ENCODE measurements at regions not wholly inside any gene's neighbourhood (a gene's known extent, or its start where the extent isn't known, plus 50 kb on each side); places are given as distances from the start of the nearest gene placed in this dataset.

GRCh38 chr20:19807946-19808330 is 49.9 kb downstream of the RIN2 start:
- no peak for DNase-seq

DNA sequence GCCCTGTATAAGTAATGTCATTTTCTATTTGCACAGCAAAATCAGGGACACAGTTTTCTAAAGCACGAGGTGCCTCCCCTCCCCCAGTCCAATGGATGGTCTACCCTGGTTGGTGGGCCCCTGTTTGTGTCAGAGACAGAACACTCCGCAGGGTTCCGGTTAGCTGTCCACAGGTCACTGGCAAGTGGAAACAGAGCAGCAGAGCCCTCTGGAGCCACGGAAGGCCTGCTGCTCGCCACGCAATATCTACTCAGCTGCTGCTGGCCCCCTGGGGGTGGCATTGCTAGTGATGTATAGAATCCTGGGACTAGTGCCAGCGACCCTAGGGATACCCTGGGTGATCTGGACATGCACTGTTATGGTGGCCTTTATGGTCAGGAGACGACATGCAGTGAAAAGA is 50.4 kb downstream of the RIN2 start:
- no peak for DNase-seq

DNA sequence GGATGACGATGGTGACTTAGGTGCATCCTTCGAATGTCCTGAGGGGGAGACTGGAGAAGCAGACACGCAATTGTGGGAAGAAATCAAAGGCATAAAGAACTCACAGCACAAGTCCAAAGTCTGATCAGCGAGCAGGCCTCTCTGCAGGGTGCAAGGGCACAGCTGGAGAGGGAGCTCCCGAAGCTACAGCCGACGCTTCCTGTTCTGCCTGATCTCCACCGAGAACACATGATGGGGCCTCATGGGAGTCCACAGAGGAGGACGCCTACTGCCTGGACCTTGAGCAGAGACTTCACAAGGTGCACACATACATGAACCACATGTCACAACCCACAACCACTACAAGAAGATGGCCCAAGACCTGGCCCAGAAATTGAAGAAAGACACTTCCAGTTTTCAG is 51.4 kb downstream of the RIN2 start:
- no peak for DNase-seq

- no peak for DNase-seq
Observed at GRCh38 chr20:19811231-19811630, 53.2 kb downstream of the RIN2 start.

DNA sequence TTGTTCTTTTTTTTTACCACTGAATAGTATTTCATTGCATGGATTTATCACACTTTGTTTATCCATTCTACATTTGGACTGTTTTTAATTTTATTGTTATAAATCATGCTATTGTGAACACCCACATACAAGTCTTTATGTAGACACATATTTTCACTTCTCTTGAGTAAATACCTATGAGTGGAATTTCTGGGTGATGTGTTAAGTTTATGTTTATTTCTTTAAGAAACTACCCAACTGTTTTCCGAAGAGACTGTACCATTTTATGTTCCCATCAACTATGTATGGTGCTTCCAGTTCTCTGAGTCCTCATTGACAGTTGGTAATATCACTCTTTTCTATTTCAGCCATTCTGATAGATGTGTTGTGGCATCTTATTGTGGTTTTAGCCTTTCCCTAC is 54.0 kb downstream of the RIN2 start:
- no peak for DNase-seq

DNA sequence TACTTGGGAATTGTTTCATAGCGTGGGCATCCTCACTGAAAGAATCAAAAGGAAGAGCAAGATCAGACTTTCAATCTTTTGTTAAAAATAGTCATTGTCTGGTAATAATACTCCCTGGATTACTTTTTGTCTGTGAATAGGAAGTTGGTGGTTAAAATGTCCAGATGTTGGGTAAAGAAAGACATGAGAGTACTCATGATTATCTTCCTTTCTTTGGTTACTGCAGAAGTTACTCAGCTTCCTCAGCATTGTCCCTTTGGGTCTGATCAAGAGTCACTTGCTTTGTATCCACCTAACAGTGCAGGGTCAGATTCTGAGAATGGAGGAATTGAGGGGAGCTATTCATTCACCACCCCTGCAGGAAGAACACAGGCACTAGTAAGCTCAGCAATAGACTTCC is 54.6 kb downstream of the RIN2 start:
- no peak for DNase-seq

DNA sequence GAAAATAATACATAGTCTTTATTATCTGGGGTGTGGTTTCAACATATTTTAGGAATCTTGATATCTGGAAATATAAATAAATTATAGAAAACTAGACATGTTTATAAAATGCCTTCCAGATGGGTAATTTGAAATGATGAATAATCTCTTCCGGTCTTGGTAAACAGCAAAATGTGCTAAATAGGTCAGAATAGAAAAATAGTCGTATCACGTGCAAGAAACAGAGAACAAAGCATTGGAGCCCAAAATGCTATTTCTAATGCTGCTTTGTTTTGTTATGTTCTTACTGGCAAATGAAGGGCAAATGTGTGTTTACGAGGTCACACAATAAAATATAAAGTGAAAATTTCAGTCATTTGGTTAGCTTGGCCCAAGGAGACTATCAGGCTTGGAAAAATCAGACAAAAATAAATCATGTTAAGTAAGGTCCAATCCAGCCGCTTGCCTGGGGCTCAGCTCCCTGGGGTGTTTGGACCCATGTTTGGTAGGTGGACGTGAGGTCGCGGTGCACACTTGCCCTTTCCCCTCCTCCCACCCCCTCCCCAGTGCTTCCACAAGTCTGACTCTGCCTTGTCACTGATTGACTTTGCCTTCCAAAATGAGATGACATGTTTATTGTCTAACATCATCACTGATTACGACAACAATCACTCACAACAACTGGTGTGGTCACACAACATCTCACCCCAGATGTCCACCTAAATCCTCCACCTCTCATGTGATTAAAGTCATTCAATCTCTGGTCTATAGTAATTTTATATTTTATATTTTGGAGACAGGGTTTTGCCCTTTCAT is 56.0 kb downstream of the RIN2 start:
- DNase-seq = no peak

DNA sequence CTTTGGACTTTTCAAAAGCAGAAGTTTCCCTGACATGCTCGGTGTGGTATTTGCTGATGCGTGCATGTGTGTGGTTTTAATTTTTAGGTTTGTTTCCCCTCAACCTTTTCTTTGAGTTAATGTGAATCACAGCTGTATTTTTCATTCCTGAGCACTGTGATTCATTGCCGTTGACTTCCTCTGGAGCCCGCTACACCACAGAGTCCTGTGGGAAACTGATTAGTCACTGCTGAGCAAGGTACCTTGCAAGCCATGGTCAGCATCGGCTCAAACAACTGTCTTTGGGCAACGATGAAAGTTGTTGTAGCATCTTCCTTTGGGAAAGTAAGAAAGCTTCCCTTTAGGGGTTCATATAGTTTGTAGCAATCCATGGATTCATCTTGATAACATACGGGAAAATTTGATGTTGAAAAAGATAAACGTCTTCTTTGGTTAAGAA is 57.5 kb downstream of the RIN2 start:
- no peak for DNase-seq

DNA sequence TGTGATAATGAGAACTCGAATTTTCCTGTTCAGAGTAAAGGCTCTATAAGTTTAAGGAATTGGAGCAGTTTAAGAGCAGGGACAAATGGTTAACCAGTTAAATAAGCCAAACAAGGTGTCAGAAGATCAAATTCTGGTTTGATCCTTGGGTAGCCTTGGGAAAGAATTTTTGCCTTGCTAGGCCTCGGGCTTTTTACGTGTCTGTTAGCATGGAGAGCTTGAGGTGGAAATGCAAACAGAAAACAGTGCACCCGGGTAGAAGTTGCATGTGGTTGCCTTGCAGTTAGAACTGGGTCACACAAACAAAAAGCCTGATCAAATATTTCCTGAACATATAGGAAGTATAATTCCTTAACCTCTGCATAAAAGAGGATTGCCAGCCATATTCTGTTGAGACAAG is 58.3 kb downstream of the RIN2 start:
- no peak for DNase-seq

DNA sequence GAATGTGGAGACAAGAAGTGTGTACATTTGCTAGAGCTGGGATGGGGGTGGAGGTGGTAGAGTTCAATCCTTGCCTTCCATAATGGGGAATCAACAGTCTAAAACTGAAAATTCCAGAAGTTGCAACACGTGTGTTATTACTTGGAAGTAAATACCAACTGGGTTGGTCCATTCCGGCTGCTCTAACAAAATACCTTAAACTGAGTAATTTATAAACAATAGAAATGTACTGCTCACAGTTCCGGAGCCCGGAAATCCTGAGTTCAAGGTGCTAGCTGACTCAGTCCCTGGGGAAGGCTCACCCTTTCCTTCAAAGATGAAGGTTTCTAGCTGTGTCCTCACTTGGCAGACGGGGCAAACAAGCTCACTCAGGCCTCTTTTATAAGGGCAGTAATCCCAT is 59.0 kb downstream of the RIN2 start:
- no peak for DNase-seq

DNA sequence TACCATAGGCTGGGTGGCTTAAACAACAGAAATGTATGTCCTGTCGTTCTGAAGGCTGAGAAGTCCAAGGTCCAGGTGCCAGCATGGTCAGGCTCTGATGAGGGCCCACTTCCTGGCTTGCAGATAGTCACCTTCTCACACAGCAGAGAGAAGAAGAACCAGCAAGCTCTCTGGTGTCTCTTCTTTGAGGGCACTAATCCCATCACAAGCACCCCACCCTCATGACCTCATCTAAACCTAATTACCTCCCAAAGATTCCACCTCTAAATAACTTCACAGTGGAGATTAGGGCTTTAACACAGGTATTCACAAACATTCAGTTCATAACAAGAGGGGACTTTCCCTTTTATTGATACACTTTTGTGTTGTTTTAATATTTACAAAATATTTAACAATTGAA is 61.1 kb downstream of the RIN2 start:
- no peak for DNase-seq

DNA sequence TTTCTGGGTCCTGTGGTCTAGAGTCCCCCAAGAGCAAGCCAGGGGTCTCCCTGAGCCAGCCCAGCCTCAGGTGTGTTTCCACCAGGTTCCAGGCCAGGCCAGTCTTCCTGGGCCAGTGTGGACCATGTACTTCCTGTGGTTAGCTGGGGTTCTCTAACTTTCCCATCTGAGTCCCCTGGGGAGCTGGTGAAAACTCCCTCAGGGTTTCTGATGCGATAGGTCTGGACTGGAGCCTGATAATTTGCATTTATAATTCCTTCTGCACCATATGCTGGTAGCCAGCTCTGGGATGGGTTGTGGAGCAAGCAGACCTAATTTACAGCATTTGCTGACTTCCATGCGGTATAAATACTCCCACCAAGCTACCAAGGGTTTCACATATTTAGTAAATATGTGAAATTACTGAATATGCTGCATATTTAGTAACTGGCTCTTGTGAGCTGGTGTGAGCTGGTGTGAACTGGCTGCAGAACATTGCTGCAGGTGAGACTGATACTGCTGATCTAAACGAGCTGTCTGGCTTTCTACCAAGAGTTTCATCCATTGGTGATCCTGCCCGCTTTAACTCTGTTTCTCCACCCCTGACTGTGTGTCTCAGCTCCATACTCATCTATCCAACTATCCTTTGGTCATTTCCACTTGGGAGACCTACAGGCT is 62.6 kb downstream of the RIN2 start:
- no peak for DNase-seq

DNA sequence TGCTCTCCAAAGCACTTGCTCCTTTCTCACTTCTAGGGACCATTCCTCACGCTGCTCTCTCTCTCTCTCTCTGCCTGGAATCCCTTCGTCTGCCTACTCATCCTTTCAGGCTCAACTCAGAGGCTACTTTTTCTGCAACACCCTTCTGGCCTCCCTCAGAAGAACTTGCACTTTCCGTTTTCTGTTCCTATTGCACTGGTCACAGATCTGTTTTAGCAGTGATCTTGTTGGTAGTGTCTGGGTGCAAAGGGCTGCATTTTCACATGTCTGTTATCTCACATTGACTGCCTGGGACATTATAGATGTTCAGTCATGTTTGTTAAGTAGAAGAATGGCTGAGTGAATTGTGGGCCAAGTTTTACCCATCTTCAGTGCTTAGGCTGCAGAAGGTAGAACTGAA is 63.5 kb downstream of the RIN2 start:
- no peak for DNase-seq

- no peak for DNase-seq
Observed at GRCh38 chr20:19823216-19823615, 65.2 kb downstream of the RIN2 start.

- DNase-seq = peak; percentile 4
Observed at GRCh38 chr20:19823971-19824370, 65.9 kb downstream of the RIN2 start.

GRCh38 chr20:19824861-19825260 is 66.8 kb downstream of the RIN2 start:
- no peak for DNase-seq

- DNase-seq = no peak
Observed at GRCh38 chr20:19826179-19826914, 68.3 kb downstream of the RIN2 start.

GRCh38 chr20:19827818-19828217 is 69.8 kb downstream of the RIN2 start:
- no peak for DNase-seq

DNA sequence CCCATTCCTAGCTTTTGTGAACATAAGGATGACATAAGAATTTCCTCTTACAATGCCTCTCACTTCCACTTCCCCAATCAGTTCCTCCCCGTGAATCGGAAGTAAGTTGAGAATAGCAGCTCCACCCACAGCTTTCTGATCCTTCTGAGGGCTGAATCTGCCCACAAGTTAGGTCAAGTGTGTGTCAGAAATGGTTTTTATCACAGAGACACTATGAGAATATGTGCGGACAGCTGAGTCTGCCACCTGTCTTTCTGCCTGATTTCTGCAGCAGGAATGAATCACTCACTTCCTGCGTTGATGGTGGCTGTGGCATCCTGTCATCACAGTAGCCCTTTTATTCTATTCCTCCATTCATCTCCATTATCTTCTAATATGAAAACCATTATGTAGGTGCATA is 70.2 kb downstream of the RIN2 start:
- no peak for DNase-seq

DNA sequence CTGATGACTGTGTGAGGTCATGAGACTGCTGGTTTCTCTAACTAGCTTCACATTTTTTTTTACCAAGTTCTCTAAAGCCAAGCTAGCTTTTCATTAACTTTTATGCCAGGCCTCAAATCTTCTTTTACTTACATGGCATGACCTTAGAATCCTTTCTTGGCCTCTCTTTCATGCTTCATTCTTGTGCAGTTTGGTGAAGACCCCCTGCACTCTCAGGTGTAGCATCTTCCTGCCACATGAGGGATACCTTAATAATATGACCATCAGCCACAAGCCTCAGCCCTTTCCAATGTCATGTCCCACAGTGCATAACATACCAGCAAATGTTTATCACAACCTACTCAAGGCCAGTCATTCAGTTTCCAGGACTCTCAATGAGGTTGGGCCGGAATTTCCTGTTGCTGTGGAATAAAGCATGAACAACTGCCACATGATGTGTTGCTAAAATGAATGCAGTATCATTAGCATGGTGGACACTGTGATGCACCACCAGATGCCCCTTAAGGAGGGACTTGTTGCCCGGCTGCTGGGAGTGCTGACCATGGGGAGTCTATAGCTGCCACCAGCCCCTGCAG is 72.2 kb downstream of the RIN2 start:
- no peak for DNase-seq

DNA sequence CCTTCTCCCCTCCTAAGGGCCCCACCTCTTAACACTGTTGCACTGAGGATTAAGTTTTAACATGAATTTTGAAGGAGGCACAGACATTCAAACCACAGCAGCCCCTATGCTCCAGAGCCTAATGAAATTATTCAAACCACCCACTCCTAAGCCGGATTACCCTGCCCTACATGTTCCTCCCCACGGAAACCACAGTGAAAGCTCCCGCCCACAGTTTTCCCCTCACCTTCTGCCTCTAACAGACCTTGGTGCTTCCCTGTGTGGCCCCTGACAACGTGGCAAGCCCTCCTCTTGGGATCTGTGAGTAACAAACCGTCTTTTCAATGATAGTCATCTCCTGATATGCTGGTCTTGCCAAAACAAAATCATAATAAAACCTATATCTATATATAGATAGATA is 74.8 kb downstream of the RIN2 start:
- no peak for DNase-seq

GRCh38 chr20:19833395-19833794 is 75.3 kb downstream of the RIN2 start:
- DNase-seq = no peak

GRCh38 chr20:19834287-19834686 is 76.2 kb downstream of the RIN2 start:
- DNase-seq = no peak

DNA sequence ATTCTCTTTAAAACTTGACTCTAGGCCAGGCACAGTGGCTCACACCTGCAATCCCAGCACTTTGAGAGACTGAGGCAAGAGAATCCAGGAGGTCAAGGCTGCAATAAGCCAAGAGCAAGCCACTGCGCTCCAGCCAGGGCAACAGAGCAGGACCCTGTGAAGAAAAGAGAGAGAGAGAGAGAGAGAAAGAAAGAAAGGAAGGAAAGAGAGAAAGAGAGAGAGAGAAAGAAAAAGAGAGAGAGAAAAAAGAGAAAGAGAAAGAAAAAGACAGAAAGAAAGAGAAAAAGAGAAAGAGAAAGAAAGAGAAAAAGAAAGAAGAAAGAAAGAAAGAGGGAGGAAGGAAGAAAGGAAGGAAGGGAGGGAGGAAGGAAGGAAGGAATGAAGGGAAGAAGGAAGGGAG is 76.7 kb downstream of the RIN2 start:
- no peak for DNase-seq
